GM12801 (cell line): ENCODE measurements at regions not wholly inside any gene's neighbourhood (a gene's known extent, or its start where the extent isn't known, plus 50 kb on each side); places are given as distances from the start of the nearest gene placed in this dataset.

ENCODE experiments used
- TF ChIP-seq, protein P1 (sequence below): IDR thresholded peaks from one replicate; pipeline ENCODE4 v1.5.1; 2011; ENCODE audit warnings: control low read depth; ENCODE audit not compliant: insufficient read length; ENCODE audit errors: extremely low read depth

DNA sequence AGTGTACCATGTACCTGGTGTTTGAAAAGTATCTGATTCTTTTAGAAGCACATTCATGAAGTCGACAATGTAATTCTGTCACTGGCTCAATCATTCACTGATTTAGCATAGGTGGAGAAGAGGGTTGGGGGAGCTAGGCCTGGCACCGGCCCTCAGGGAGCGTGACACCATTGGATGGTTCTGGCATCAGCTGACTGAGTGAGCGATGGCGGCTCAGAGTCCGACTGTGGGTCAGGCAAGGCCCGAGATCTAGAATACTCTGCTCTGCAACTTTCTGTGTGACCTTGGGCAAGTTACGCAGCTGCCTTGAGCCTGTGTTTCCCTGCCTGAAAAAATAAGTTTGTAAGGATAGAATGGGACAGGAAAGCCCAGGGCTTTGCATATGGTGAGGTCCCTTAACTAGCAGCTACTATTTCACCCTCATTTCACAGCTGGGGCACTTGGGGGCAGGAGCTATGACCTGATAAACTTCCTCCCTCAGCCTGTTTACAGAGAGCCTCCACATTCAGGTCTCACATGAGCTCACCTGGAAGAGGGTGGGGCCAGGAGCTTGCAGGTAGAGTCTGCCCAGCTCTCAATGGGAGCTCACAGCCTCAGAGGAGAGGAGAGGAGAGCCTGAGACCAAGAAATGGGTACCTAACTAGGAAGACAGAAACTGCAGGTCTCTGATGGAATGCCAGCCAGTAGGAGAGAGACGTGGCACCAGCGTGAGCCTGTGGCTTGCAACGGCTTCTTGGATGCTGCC is 153.7 kb upstream of the TLE3 start:
- TF ChIP-seq, protein P1, sequence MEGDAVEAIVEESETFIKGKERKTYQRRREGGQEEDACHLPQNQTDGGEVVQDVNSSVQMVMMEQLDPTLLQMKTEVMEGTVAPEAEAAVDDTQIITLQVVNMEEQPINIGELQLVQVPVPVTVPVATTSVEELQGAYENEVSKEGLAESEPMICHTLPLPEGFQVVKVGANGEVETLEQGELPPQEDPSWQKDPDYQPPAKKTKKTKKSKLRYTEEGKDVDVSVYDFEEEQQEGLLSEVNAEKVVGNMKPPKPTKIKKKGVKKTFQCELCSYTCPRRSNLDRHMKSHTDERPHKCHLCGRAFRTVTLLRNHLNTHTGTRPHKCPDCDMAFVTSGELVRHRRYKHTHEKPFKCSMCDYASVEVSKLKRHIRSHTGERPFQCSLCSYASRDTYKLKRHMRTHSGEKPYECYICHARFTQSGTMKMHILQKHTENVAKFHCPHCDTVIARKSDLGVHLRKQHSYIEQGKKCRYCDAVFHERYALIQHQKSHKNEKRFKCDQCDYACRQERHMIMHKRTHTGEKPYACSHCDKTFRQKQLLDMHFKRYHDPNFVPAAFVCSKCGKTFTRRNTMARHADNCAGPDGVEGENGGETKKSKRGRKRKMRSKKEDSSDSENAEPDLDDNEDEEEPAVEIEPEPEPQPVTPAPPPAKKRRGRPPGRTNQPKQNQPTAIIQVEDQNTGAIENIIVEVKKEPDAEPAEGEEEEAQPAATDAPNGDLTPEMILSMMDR, result no peak

DNA sequence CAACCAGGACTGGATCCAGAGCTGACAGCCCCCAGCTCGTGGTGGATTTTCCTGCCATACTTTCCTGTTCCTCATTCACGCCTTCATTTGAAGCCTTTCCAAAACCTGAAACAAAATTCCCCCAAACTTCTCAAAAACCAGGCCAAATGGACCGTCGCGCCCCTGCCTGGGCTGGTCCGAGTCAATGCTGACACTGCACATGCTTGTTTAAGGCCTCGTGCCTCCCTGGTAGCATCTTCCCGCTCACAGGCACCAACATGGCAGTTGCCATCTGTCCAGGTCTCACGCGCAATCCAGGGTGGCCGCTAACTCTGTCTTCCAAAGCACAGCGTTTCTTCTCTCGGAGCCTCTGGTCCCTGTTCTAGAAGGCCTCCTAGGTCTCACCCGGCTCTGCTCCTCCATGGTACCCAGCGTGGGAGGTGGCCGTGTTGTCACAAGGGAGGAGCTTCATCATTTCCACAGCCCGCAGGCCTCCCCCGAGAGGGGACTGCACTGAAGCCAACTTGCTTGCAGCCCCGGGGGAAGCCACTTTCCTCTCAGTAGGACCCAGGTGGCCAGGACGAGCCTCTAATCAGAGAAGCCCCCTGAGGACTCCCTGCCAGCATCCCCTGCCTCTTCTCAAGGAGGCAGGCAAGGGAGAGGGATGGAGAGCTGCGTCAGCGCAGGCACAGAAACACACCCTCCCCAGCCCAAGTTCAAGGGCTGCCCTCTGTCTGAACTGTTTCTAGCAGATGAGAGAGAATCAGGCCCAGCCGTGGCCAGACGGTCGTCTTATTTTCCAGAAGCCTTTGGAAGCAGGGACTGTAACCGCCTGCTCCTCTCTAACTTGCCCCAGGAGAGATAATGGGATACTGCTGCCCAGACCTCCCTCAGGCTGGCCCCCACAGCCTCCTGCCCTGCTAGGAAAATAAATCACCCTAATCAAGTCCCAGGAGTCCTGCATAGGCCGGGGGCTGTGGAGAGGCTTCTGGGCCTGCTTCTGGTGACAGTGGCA is 152.8 kb upstream of the TLE3 start:
- TF ChIP-seq, protein P1, result no peak

DNA sequence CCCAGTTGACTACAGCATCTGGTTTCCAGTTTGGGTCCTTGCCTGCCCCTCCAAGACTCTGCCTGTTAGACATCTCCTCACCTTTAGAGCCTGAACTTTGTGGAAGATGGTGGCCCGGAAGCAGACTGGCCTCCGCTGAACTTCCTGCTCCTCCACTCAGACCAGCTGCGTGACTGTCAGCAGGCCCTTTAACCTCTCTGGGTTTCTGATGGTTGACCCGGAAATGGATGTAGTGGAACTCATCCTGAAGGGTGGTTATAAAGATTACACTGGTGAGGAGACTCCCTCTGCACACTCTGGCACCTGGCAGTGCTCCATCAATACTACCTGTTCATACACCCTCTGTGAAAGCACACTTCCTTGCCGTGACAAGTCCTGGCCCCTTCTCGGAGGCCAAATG is 151.9 kb upstream of the TLE3 start:
- TF ChIP-seq, protein P1, result no peak

DNA sequence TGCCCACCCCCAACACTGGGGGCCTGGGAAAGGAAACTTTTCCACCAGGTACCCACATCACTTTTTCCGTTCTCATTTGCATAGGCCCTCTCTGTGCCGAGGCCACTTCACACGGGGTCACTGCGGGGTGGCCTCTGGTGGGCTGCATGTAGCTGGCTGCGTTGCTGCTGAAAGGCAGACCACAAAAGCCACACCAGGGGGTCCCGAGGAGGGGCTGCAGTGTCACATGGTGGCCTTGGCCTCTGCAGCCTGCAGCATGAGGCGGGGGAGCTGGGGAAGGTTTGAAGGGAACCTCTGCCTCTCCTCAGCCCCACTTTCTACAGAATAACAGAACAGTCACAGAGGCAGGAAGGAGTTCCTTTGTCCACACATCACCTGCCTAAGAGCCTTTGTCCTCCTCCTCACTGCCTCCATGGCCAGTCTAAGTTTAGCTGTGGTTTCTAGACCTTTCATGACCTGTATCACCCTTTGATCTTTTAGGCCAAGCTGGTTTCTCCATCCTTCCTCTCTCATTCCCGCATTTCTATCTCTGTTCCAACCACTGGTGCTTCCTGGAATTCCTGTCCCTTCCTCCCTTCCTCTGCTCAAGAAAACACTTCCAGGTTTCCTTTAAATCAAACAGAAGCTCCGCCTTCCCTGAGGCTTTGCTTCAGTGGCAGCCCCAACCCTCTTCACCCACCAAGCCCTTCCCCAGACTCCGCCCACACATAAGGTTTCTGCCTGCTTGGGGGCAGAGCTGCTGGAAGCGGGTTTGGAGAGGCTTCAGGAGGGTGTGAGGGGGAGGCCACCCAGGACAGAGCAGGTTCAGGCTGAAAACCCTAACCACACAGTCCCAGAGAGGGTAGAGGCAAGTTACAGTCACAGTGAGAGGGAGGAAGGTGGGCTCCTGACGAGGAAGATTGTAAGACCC is 150.7 kb upstream of the TLE3 start:
- TF ChIP-seq, protein P1, result no peak

DNA sequence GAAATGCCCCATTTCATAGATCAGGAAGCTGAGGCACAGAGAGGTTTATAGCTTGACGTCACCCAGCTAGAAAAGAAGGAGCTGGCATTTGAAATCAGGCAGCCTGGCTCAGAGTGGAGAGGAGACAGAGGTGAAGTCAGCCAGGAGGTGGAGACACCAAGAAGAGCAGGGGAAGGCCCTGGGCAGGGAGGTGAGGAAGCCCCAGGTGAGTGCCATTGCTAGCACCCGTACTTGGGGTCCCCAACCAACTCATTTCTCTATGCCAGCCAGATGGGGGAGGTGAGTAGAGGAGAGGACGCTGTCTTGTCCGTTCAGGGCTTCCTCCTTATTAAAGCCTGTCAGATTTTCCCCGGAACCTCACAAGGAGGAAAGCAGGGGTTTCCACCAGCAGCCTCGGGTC is 149.6 kb upstream of the TLE3 start:
- TF ChIP-seq, protein P1, result no peak

DNA sequence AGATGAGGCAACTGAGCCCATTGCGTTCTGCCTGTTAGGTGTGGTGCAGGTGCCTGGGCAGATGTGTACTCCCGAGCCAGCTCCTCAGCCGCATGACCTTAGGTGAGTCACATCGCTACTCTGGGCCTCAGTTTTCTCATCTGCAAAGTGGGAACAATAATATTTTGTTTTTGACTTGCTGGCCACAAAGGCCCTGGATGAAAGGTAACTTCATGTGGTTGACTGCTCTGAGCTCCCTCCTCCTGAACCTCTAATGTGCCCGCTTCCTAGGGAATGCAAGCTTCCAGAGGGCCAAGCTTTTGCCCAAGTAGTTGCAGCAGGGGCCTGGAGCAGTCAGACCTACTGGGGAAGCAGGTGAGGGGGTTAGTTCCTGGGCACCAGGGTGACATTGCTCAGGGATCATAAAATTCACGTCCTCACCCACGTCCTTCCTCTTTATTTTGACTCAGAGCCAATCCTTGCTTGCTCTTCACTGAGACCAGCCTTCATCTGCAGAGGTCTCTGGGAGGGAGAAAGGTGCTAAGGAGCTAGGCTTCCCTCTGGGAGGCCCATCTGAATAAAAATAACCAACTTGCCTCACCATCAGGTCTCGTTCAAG is 149.0 kb upstream of the TLE3 start:
- TF ChIP-seq, protein P1, result no peak
